HL-60 (cell line): ENCODE measurements at regions not wholly inside any gene's neighbourhood (a gene's known extent, or its start where the extent isn't known, plus 50 kb on each side); places are given as distances from the start of the nearest gene placed in this dataset.

Experiments used
- POLR2AphosphoS5 ChIP-seq: IDR thresholded peaks from 2 replicates; pipeline ENCODE4 v1.6.1; 2012; ENCODE audit warnings: low read depth
- TF ChIP-seq, protein P1 (sequence below): IDR thresholded peaks from one replicate; pipeline ENCODE4 v1.5.1; 2011; ENCODE audit warnings: low read length, control low read depth, inconsistent platforms; ENCODE audit not compliant: insufficient read depth
- TF ChIP-seq, protein P2 (sequence below): IDR thresholded peaks from 2 replicates; pipeline ENCODE4 v1.6.1; 2012; ENCODE audit warnings: low read depth; ENCODE audit not compliant: insufficient replicate concordance

DNA sequence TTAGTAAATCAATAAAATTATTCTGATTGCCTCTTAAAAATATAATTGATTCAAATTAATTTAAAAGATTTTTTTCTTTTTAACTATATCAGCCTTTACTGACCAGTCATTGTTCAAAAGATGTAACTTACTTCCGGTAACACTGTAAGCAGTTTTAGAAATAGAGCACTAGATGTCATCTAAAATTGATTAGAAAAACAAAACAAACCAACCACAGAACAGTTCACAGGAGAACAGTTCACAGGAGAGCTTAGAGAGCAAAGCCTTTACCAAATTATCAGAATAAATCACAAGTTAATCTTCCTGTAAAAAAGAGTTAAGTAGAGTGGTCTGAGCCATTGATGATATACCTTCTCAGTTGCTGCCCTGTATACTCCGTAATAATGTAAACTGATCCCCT is 133.3 kb upstream of the DGKB start:
- TF ChIP-seq, protein P1, sequence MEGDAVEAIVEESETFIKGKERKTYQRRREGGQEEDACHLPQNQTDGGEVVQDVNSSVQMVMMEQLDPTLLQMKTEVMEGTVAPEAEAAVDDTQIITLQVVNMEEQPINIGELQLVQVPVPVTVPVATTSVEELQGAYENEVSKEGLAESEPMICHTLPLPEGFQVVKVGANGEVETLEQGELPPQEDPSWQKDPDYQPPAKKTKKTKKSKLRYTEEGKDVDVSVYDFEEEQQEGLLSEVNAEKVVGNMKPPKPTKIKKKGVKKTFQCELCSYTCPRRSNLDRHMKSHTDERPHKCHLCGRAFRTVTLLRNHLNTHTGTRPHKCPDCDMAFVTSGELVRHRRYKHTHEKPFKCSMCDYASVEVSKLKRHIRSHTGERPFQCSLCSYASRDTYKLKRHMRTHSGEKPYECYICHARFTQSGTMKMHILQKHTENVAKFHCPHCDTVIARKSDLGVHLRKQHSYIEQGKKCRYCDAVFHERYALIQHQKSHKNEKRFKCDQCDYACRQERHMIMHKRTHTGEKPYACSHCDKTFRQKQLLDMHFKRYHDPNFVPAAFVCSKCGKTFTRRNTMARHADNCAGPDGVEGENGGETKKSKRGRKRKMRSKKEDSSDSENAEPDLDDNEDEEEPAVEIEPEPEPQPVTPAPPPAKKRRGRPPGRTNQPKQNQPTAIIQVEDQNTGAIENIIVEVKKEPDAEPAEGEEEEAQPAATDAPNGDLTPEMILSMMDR, result no peak
- TF ChIP-seq POLR2AphosphoS5, result no peak
- TF ChIP-seq, protein P2, sequence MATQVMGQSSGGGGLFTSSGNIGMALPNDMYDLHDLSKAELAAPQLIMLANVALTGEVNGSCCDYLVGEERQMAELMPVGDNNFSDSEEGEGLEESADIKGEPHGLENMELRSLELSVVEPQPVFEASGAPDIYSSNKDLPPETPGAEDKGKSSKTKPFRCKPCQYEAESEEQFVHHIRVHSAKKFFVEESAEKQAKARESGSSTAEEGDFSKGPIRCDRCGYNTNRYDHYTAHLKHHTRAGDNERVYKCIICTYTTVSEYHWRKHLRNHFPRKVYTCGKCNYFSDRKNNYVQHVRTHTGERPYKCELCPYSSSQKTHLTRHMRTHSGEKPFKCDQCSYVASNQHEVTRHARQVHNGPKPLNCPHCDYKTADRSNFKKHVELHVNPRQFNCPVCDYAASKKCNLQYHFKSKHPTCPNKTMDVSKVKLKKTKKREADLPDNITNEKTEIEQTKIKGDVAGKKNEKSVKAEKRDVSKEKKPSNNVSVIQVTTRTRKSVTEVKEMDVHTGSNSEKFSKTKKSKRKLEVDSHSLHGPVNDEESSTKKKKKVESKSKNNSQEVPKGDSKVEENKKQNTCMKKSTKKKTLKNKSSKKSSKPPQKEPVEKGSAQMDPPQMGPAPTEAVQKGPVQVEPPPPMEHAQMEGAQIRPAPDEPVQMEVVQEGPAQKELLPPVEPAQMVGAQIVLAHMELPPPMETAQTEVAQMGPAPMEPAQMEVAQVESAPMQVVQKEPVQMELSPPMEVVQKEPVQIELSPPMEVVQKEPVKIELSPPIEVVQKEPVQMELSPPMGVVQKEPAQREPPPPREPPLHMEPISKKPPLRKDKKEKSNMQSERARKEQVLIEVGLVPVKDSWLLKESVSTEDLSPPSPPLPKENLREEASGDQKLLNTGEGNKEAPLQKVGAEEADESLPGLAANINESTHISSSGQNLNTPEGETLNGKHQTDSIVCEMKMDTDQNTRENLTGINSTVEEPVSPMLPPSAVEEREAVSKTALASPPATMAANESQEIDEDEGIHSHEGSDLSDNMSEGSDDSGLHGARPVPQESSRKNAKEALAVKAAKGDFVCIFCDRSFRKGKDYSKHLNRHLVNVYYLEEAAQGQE, result no peak
